ENCODE measurements at regions not wholly inside any gene's neighbourhood (a gene's known extent, or its start where the extent isn't known, plus 50 kb on each side); places are given as distances from the start of the nearest gene placed in this dataset.

DNA sequence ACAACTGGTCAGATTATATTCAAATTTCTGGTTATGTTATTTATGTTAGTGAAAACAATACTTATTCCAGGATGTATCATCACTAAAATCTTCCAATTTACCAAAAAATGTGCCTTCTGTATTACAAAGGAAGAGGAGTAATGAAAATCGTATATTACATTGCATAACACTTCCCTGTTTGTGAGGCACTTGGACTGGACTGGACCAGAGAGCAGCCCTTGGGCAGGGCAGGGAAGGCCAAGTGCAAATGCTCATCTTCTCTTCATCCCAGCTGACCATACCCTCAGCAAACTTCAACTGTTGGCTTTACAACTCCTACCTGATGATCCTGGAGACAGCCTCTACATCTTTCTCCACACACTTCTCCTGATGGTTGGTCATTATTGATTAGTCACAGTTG, 285.7 kb upstream of the MME start:
- ChIA-PET CTCF (interaction anchor here (1.4 to 1.7 kb wide), 3 partner anchors 13 to 32 kb away, joined by 4 to 5 read pairs (median 4); no protein-coding TSS in a partner anchor), POLR2A (no interaction called here)
- DNase-seq (ENCODE audit: extremely low spot score) = no peak
- TF ChIP-seq, protein P1, sequence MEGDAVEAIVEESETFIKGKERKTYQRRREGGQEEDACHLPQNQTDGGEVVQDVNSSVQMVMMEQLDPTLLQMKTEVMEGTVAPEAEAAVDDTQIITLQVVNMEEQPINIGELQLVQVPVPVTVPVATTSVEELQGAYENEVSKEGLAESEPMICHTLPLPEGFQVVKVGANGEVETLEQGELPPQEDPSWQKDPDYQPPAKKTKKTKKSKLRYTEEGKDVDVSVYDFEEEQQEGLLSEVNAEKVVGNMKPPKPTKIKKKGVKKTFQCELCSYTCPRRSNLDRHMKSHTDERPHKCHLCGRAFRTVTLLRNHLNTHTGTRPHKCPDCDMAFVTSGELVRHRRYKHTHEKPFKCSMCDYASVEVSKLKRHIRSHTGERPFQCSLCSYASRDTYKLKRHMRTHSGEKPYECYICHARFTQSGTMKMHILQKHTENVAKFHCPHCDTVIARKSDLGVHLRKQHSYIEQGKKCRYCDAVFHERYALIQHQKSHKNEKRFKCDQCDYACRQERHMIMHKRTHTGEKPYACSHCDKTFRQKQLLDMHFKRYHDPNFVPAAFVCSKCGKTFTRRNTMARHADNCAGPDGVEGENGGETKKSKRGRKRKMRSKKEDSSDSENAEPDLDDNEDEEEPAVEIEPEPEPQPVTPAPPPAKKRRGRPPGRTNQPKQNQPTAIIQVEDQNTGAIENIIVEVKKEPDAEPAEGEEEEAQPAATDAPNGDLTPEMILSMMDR (IDR thresholded peaks at IDR 0.05; ENCODE audit: control extremely low read depth, extremely low read depth, low read depth, missing control alignments) = no peak

DNA sequence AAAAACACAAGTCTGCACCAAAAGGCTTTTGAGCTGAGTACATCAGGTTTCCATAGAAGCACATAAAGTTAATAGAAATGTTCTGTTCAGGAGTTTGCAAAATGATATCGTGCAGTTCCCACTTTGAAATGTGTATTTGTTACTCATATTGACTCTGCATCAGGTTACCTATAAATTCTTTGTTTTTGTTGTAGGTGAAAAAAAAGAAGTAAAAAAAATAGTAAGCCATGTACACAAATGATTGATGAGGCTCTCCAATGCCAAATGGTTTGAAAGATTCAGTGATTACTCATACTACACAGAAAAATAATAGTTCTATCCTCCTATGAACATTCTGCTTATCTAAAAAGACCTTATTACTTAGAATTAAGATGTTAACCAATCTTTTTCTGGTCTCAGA, 287.3 kb upstream of the MME start:
- POLR2A ChIA-PET = no interaction called here
- CTCF ChIA-PET = no interaction called here
- no peak for DNase-seq (ENCODE audit: extremely low spot score)
- TF ChIP-seq, protein P1 (IDR thresholded peaks at IDR 0.05; ENCODE audit: control extremely low read depth, extremely low read depth, low read depth, missing control alignments) = no peak

DNA sequence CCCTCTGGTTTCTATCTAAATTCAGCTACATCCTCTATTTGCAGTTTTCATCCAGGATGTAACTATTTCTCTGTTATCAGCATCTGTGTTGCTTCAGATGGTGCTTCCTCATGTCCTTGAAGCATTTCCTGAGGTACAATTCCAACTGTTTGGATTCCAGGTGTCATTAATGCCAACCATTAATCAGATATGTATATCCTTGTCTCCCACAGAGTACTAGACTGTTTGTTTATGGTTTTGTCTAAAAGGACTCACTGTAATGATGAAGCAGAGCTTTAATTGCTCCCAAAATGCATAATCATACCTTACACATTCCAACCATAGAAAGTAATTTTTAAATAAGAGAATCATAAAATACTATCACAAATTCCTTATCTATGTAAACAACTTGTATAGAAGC, 288.5 kb upstream of the MME start:
- no peak for DNase-seq (ENCODE audit: extremely low spot score)
- ChIA-PET CTCF (interaction anchor here (1.0 kb wide), 1 partner anchor 16 kb away, joined by 3 read pairs; no protein-coding TSS in a partner anchor), POLR2A (no interaction called here)
- TF ChIP-seq, protein P1 (IDR thresholded peaks at IDR 0.05; ENCODE audit: control extremely low read depth, extremely low read depth, low read depth, missing control alignments) = no peak

DNA sequence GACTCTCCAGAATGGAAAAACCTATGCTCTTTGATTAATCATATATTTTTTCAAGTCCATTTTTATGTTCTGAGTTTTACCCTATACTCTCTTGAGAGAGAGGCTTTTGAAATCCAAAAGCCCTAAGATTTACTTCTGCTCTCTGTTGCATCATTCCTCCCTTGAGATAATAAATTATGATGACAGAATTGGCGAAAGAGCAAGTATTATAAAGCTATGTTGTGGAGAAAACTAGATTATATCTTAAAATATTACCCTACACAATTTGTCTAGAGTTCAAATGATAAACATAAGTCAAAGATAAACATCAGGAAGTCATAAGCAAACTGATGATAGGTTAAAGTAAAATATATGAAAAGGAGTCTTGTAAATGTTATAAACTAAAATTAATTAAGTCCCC, 293.4 kb upstream of the MME start:
- POLR2A ChIA-PET = no interaction called here
- CTCF ChIA-PET = no interaction called here

DNA sequence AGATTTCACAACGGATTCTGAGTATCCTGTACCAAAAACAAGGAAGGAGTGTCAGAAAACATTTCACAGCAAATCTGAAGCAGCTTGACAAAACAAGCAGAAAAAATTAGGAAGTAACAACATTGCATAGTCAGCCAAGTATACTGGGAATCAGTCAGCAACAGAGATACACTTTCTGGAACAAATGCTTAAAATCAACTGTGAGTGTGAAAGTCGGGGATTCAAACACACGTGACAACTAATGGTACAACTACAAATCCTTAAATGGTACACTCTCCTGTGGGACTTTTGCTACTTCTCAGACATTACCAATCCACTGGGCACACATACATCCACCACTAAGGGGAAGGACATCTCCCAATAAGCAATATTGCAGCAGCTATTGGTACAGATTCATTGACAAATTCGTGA, 296.6 kb upstream of the MME start:
- ChIA-PET CTCF (interaction anchor here (1.1 kb wide), 1 partner anchor 23 kb away, joined by 3 read pairs; no protein-coding TSS in a partner anchor), POLR2A (no interaction called here)
- no peak for DNase-seq (ENCODE audit: extremely low spot score)
- TF ChIP-seq, protein P1 (IDR thresholded peaks at IDR 0.05; ENCODE audit: control extremely low read depth, extremely low read depth, low read depth, missing control alignments) = no peak

More for the DNA sequence above, 293.4 kb upstream of the MME start:
- TF ChIP-seq, protein P1 (IDR thresholded peaks at IDR 0.05; ENCODE audit: control extremely low read depth, extremely low read depth, low read depth, missing control alignments) = no peak
- no peak for DNase-seq (ENCODE audit: extremely low spot score)

DNA sequence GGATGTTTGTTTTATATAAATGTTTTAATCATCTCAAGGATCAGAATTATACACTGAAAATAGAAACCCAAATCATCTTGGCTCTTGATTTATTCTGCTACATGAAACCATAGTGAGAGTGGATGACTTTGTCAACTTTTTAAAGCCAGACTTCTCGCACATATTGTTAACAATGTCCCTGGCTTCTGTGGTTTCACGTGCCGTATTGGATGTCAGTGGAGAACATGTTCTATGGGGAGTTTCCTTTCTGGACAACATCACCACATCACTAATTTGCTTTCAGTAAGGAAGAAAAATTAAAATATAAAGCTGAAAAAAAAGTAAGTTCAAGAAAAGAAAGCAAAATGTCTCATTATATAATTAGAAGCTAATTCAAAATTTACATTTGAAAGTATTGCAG, 297.1 kb upstream of the MME start:
- no peak for DNase-seq (ENCODE audit: extremely low spot score)
- TF ChIP-seq, protein P1 (IDR thresholded peaks at IDR 0.05; ENCODE audit: control extremely low read depth, extremely low read depth, low read depth, missing control alignments) = no peak
- ChIA-PET CTCF (interaction anchor here (1.1 kb wide), 1 partner anchor 22 kb away, joined by 3 read pairs; no protein-coding TSS in a partner anchor), POLR2A (no interaction called here)

All from GM10248 (cell line).